Keratinocyte (primary cell): ENCODE measurements at regions not wholly inside any gene's neighbourhood (a gene's known extent, or its start where the extent isn't known, plus 50 kb on each side); places are given as distances from the start of the nearest gene placed in this dataset.

Source experiments
- CTCF ChIP-seq, 3 experiments: IDR thresholded peaks in 1 of 3; conservative IDR thresholded peaks in 1 of 3; optimal IDR thresholded peaks in 1 of 3; 2 replicates in 2 of 3; 3 replicates in 1 of 3; pipeline versions ENCODE3 to v1.5.1; 2011; ENCODE audit warnings: low read length in 3 of 3, mild to moderate bottlenecking in 3 of 3, moderate library complexity in 2 of 3, control low read depth in 1 of 3, inconsistent platforms in 1 of 3; ENCODE audit not compliant: insufficient read depth in 2 of 3; ENCODE audit errors: extremely low read depth in 1 of 3
- EZH2 ChIP-seq: IDR thresholded peaks from one replicate; pipeline ENCODE4 v1.6.1; 2012; ENCODE audit warnings: inconsistent platforms, mild to moderate bottlenecking, low read length, moderate library complexity

GRCh38 chr22:49155039-49155769, 672.5 kb downstream of the BRD1 start:
- TF ChIP-seq EZH2 (no peak), CTCF (optimal IDR thresholded peaks at IDR 0.05 in 1 of 3, IDR thresholded peaks at IDR 0.05 in 1 of 3, conservative IDR thresholded peaks at IDR 0.05 in 1 of 3; ENCODE audit: extremely low read depth in 1 of 3, insufficient read depth in 2 of 3, low read length in 3 of 3) (no peak)
